Activated effector memory CD4-positive, alpha-beta T cell treated with anti-CD3 and anti-CD28 coated beads, Interleukin-2, amount 50 U/mL, for 16 hours (primary cell): ENCODE measurements at regions not wholly inside any gene's neighbourhood (a gene's known extent, or its start where the extent isn't known, plus 50 kb on each side); places are given as distances from the start of the nearest gene placed in this dataset.

Experiments used
- DNase-seq: peaks from one replicate; pipeline ENCODE4 v3.0.0-alpha.2; 2020

DNA sequence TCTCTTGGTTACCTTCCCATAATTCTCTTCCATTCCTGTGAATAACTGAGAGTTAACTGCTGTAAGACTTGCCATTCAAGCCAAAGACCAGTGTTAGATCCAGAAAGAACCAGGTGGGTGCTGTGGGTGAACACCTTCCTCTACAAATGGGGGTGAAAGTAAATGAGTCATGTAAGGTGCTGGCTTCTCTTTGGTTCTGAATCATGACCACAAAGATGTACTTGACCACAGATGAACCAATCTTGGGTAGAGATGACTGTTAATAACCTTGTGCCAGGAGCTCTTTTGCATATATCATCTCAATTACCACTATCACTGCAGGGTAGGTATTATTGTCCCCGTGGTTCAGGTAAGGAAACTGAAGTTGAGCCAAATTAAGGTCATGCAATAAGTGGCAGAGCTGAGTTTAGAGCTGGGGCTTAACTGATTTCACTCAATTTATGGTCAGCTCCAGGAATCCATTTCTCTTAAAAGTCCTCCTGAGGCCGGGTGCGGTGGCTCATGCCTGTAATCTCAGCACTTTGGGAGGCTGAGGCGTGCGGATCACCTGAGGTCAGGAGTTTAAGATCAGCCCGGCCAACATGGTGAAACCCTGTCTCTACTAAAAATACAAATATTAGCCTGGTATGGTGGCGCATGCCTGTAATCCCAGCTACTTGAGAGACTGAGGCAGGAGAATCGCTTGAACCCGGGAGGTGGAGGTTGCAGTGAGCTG lies 244.9 kb upstream of the CXCR4 start:
- no peak for DNase-seq

DNA sequence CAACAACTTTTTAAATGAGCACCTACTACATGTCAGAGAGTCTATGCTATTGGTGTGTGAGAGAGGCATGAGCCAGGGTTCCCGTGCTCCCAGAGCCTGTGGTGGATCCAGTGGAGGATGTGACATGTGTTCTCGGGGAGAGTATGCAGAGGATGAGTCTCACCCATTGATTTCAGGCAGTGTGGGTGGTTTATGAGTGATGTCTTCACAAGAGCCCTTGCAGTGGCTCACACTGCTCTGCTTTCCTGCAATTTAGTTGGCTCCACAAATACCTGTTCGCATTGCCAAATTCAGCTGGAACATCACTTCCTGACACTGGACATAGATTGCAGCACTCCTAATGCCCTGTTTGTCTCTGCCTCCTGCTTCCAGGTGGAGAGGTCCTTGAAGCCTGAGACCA lies 243.6 kb upstream of the CXCR4 start:
- no peak for DNase-seq

DNA sequence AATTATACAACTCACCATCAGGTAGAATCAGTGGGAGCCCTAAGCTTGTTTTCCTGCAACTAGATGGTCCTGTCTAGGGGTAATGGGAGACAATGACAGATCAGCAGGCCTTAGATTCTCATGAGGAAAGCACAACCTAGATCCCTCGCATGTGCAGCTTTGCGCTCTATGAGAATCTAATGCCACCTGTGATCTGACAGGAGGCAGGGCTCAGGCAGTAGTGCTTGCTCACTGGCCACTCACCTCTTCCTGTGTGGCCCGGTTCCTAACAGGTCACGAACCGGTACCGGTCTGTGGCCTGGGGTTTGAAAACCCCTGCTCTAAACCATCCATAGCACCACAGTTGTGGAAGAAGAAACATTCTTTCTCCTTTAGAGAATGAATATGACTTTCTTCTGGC lies 242.8 kb upstream of the CXCR4 start:
- no peak for DNase-seq

GRCh38 chr2:136359121-136359965 lies 241.4 kb upstream of the CXCR4 start:
- DNase-seq: no peak

GRCh38 chr2:136358576-136358975 lies 240.6 kb upstream of the CXCR4 start:
- no peak for DNase-seq

- no peak for DNase-seq
Observed at GRCh38 chr2:136357007-136357380, 239.0 kb upstream of the CXCR4 start.

GRCh38 chr2:136356125-136357006 lies 238.4 kb upstream of the CXCR4 start:
- no peak for DNase-seq

GRCh38 chr2:136351684-136352083 lies 233.7 kb upstream of the CXCR4 start:
- no peak for DNase-seq

DNA sequence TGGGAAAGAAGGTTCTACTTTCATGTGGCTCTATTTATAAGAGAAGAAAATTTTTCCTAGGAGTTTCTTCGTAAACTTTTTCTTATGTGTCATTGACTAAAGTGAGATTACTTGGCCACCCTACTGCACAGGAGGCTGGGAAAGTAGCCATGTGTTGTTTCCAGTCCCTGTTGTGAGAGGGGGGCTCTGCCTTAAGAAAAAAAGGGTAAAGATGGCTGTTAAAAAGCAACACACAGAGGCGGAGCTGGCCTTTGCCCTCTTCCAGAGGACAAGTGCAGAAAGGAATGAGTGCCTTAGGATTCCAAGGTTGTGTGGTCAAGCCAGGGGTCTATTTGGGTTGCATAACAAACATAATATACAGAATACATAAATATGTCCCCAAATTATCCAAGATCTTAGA lies 230.0 kb upstream of the CXCR4 start:
- no peak for DNase-seq

DNA sequence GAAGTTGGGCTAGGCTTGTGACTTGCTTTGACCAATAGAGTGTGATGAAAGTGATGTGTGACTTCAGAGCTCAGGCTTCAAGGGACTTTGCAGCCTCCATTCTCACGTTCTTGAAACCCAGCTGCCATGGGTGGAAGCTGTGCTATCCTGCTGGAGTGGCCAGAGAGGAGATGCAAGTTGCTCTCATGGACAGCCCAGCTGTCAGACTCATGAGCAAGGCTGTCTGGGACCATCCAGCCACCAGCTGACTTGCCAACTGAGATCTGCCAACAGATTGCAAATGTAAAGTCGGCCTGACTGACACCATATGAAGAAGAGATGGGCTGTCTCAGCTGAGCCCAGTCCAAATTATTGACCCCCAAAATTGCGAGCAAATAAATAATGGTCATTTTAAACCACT lies 226.4 kb upstream of the CXCR4 start:
- DNase-seq: no peak

DNA sequence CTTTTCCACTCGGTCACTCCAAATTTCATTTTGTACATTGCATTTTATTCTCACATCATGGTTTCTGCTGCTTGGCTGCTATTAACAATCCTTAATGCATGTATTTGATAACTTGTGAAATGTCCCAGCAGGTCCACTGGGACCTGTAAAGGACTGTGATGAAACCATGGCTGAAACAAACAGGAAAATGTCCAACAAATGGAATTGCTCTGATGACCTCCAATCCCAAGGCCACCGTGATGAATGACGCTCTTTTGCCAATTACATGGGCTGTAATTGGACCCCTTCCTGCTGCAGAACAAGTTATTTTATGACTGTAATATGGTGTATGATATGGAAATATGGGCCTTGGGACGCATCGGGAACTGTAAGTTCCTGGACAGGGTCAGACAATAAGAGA lies 224.2 kb upstream of the CXCR4 start:
- DNase-seq: no peak

GRCh38 chr2:136334967-136335366 lies 217.0 kb upstream of the CXCR4 start:
- DNase-seq: no peak

- DNase-seq: no peak
Observed at GRCh38 chr2:136332436-136333095, 214.6 kb upstream of the CXCR4 start.

GRCh38 chr2:136331226-136331625 lies 213.3 kb upstream of the CXCR4 start:
- DNase-seq: no peak

GRCh38 chr2:136328207-136328795 lies 210.4 kb upstream of the CXCR4 start:
- DNase-seq: no peak

DNA sequence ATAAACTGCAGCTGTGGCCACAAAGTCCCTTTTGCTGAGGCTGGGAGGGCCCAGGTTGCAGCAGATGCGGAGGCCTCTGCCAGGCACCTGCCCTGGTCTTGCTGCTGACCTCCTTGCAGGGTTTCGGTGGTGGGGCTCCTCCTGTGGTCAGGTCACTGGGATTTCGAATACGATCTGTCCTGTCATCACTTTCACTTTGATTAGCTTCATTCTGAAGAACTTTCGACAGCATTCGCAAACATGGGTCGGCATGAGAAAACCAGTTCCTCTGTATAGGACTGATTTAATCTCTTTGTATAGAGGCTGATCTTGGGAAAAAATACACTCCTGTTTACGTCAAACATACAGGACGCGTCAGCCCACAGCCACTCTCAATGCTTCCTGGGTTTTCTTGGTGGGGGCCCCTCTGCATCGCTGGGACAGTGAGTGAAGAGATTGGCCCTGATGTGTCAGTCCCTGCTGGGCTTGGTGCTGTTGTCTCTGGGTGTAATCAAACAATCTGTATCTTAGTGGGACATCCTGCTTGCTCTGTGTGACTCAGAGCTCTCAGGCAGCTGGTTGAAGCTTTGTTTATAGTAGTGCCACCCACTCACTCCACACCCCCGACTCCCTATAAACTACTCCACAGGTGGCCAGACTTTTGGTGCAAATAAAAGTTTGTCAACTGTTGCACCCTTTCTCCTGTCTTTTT lies 209.4 kb upstream of the CXCR4 start:
- peak; percentile 88 for DNase-seq

- DNase-seq: no peak
Observed at GRCh38 chr2:136325844-136326331, 207.9 kb upstream of the CXCR4 start.

GRCh38 chr2:136324966-136325365 lies 207.0 kb upstream of the CXCR4 start:
- no peak for DNase-seq

DNA sequence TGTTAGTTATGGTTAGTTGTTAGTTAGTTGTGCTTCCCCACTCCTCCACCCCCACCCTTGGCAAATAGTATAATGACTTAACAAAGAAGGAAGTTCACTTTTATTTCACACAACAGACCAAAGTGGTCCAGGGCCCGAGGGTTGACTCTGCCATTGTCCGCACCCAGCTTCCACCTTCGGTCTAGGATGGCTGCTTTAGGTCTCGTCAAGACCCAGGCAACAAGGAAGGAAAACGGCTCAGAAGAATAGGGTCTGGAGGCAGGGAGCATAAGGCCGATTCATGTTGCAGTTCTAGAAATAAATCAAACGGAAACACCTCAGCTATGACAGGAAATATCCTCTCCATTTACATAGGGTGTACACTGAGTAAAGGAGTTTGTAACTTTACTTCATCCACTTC lies 206.0 kb upstream of the CXCR4 start:
- no peak for DNase-seq

DNA sequence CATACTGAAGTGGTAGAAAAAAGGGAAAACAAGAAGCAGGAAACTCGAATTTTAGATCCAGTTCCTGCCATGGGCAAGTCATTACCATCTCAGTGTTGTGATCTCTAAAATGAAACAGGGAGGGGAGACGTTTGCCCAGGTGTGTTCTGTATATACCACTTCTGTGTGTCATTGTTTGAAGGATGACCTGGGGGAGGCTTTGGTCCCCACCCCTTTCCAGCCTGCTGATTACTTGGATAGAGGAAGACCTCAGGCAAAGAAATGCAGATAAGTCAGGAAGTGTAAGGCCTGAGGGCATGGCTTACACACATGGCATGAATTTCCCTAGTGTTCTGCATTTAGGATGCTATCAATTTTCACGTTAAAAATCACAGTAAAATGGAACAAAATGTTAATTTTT lies 205.2 kb upstream of the CXCR4 start:
- DNase-seq: no peak

GRCh38 chr2:136322428-136322827 lies 204.5 kb upstream of the CXCR4 start:
- DNase-seq: no peak

- DNase-seq: no peak
Observed at GRCh38 chr2:136319651-136320050, 201.7 kb upstream of the CXCR4 start.
